WTC11 (cell line): ENCODE measurements at regions not wholly inside any gene's neighbourhood (a gene's known extent, or its start where the extent isn't known, plus 50 kb on each side); places are given as distances from the start of the nearest gene placed in this dataset.

ENCODE experiments used
- ATF6 ChIP-seq: sonication (generic); formaldehyde crosslinking; IDR thresholded peaks from 2 replicates; pipeline ENCODE4 v1.8.1; 2023; ENCODE audit warnings: mild to moderate bottlenecking, missing genetic modification reagents
- CREB1 ChIP-seq: sonication (generic); formaldehyde crosslinking; IDR thresholded peaks from 2 replicates; pipeline ENCODE4 v1.8.0; 2023; ENCODE audit warnings: mild to moderate bottlenecking, missing genetic modification reagents
- PREB ChIP-seq: sonication (generic); formaldehyde crosslinking; IDR thresholded peaks from 2 replicates; pipeline ENCODE4 v1.8.1; 2022; ENCODE audit warnings: mild to moderate bottlenecking, missing genetic modification reagents, moderate library complexity, borderline replicate concordance
- TP53 ChIP-seq: sonication (generic); formaldehyde crosslinking; IDR thresholded peaks from 2 replicates; pipeline ENCODE4 v1.8.1; 2023; ENCODE audit warnings: mild to moderate bottlenecking, missing genetic modification reagents
- TF ChIP-seq, protein P1 (sequence below): fragments of 200-600 bp; IDR thresholded peaks from 2 replicates; pipeline ENCODE4 v1.8.0; 2022; ENCODE audit warnings: antibody characterized with exemption

DNA sequence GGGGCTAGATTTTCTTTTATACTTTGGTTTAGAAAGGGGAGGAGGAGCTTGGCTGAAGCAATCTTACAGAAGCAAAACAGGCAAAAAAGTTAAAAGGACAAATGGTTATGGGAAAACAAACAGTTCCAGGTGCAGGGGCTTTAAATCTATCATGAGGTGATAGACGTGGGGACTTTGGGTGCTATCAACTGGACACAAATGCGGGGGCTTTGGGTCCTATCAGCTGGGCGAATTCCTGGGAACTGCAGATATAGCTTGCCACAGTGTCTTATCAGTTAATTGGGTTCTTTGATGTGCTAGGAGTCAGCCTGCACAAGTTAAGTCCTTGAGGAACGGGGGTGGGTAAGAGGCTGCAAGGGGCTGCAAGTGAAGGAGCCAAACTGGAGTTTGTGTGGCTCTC lies 260.6 kb downstream of the TUBA3C start:
- TF ChIP-seq, protein P1, sequence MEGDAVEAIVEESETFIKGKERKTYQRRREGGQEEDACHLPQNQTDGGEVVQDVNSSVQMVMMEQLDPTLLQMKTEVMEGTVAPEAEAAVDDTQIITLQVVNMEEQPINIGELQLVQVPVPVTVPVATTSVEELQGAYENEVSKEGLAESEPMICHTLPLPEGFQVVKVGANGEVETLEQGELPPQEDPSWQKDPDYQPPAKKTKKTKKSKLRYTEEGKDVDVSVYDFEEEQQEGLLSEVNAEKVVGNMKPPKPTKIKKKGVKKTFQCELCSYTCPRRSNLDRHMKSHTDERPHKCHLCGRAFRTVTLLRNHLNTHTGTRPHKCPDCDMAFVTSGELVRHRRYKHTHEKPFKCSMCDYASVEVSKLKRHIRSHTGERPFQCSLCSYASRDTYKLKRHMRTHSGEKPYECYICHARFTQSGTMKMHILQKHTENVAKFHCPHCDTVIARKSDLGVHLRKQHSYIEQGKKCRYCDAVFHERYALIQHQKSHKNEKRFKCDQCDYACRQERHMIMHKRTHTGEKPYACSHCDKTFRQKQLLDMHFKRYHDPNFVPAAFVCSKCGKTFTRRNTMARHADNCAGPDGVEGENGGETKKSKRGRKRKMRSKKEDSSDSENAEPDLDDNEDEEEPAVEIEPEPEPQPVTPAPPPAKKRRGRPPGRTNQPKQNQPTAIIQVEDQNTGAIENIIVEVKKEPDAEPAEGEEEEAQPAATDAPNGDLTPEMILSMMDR = no peak
- TF ChIP-seq PREB (CRISPR knock-in tag) = no peak
- no peak for TF ChIP-seq CREB1 (CRISPR knock-in tag)
- TF ChIP-seq TP53 (CRISPR knock-in tag) = no peak
- TF ChIP-seq ATF6 (CRISPR knock-in tag) = no peak
